Naive thymus-derived CD4-positive, alpha-beta T cell (primary cell): ENCODE measurements at regions not wholly inside any gene's neighbourhood (a gene's known extent, or its start where the extent isn't known, plus 50 kb on each side); places are given as distances from the start of the nearest gene placed in this dataset.

Source experiments
- ATAC-seq: fragments of 150-1000 bp; cut with Tn5 transposase; 2 replicates; pipeline ENCODE4 v1.10.0; 2021; ENCODE audit warnings: mild to moderate bottlenecking, moderate library complexity
- CTCF ChIA-PET: fragments of 350-600 bp; sonication (Branson Sonifier 250); formaldehyde crosslinking; loops from one replicate; lab custom pipeline; 2021; ENCODE audit warnings: antibody characterized with exemption; lab: Charles Lee
- POLR2A ChIA-PET: fragments of 350-600 bp; sonication (Branson Sonifier 250); formaldehyde crosslinking; loops from one replicate; lab custom pipeline; 2021; ENCODE audit warnings: antibody characterized with exemption, inconsistent platforms; lab: Charles Lee
- DNase-seq, 9 donors: peaks; one replicate each; pipeline versions ENCODE4 v3.0.0 to v3.0.0-alpha.2; 2020 to 2022; ENCODE audit warnings: mixed read lengths in 1 of 9
- H3K27ac ChIP-seq: one replicate; pipeline ENCODE4 v1.7.0; 2013; ENCODE audit warnings: mild to moderate bottlenecking, low read depth, low read length, moderate library complexity
- H3K27me3 ChIP-seq, 2 donors: one replicate each; pipeline ENCODE4 v1.7.0; 2013; ENCODE audit warnings: low read length in 2 of 2, mild to moderate bottlenecking in 2 of 2, moderate library complexity in 2 of 2; ENCODE audit not compliant: control insufficient read depth in 2 of 2, insufficient read depth in 2 of 2
- H3K36me3 ChIP-seq, 3 experiments: 1 replicate in 2 of 3; 2 replicates in 1 of 3; pipeline ENCODE4 v1.7.0; 2013; ENCODE audit warnings: low read length in 3 of 3, mild to moderate bottlenecking in 3 of 3, moderate library complexity in 1 of 3; ENCODE audit not compliant: insufficient read depth in 3 of 3, control insufficient read depth in 2 of 3
- H3K4me1 ChIP-seq, 2 donors: one replicate each; pipeline ENCODE4 v1.7.0; 2013; ENCODE audit warnings: low read length in 2 of 2, mild to moderate bottlenecking in 2 of 2, moderate library complexity in 1 of 2; ENCODE audit not compliant: control insufficient read depth in 2 of 2, insufficient read depth in 2 of 2
- H3K4me3 ChIP-seq: 2 replicates; pipeline ENCODE4 v1.7.0; 2013; ENCODE audit warnings: mild to moderate bottlenecking, low read length
- H3K9me3 ChIP-seq, 3 experiments: 1 replicate in 2 of 3; 2 replicates in 1 of 3; pipeline ENCODE4 v1.7.0; 2013; ENCODE audit warnings: low read length in 3 of 3; ENCODE audit not compliant: control insufficient read depth in 2 of 3
- H3K27ac Mint-ChIP-seq, 9 donors: one replicate each; pipeline ENCODE4 v1.8.0; 2020 to 2022; ENCODE audit warnings: mixed read lengths in 9 of 9, mild to moderate bottlenecking in 8 of 9, moderate library complexity in 5 of 9, inconsistent platforms in 2 of 9
- H3K27me3 Mint-ChIP-seq, 5 donors: one replicate each; pipeline ENCODE4 v1.8.0; 2021 to 2022; ENCODE audit warnings: mixed read lengths in 5 of 5, mild to moderate bottlenecking in 1 of 5
- H3K36me3 Mint-ChIP-seq, 5 donors: one replicate each; pipeline ENCODE4 v1.8.0; 2020 to 2022; ENCODE audit warnings: mixed read lengths in 5 of 5, mild to moderate bottlenecking in 3 of 5, inconsistent platforms in 1 of 5
- H3K4me1 Mint-ChIP-seq, 7 donors: one replicate each; pipeline ENCODE4 v1.8.0; 2020 to 2022; ENCODE audit warnings: mixed read lengths in 7 of 7, mild to moderate bottlenecking in 3 of 7, inconsistent platforms in 1 of 7
- H3K4me3 Mint-ChIP-seq, 10 donors: one replicate each; pipeline ENCODE4 v1.8.0; 2020 to 2022; ENCODE audit warnings: mild to moderate bottlenecking in 10 of 10, mixed read lengths in 10 of 10, moderate library complexity in 6 of 10, inconsistent platforms in 2 of 10
- H3K9me3 Mint-ChIP-seq, 11 donors: one replicate each; pipeline ENCODE4 v1.8.0; 2020 to 2022; ENCODE audit warnings: mixed read lengths in 11 of 11, mild to moderate bottlenecking in 4 of 11, inconsistent platforms in 1 of 11, moderate library complexity in 1 of 11
- intact Hi-C, 2 donors: fragments of 100-400 bp; cut with micrococcal nuclease; formaldehyde crosslinking; loops; one replicate each; pipeline ENCODE4 v1.15.1; 2023

DNA sequence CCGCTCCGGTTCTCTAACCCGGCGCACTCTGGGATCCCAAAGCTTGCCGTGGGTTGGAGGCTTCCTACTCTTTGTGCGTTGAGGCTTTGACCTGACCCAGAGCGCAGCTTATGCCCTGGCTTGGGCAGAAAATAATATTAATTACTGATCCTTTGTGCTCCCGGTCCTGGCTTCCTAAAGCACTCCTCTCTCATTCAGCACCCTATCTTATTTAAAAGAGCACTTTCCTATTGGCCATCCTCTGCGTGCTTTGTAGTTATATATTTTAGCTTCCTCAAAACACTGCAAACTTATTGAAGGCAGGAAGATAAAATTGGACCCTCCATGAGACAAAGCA is 466.0 kb downstream of the XPNPEP1 start:
- H3K4me1 Mint-ChIP-seq = no peaks in the 10 kb centered on the region
- Histone ChIP-seq H3K27me3 (no peaks in the 10 kb centered on the region), H3K4me1 (no peaks in the 10 kb centered on the region), H3K9me3 (peaks cover 0 to 5% (median 0%) of the 10 kb centered on the region in 3 experiments), H3K4me3 (no peak overlapping the region), H3K27ac (no peak overlapping the region), H3K36me3 (no peaks in the 10 kb centered on the region)
- no peak overlapping the region for H3K27ac Mint-ChIP-seq
- DNase-seq (no peak), ATAC-seq (no peak)
- CTCF ChIA-PET = no interaction called here
- no peak overlapping the region for H3K4me3 Mint-ChIP-seq
- intact Hi-C loops = no loop called here
- H3K36me3 Mint-ChIP-seq = peaks cover 0 to 8% (median 0%) of the 10 kb centered on the region in 5 donors
- POLR2A ChIA-PET = no interaction called here
- peaks cover 14 to 54% (median 37%) of the 10 kb centered on the region in 5 donors for H3K27me3 Mint-ChIP-seq
- peaks cover 0 to 31% (median 12%) of the 10 kb centered on the region in 11 donors for H3K9me3 Mint-ChIP-seq

GRCh38 chr10:109456566-109457301 is 466.6 kb downstream of the XPNPEP1 start:
- H3K36me3 Mint-ChIP-seq = peaks cover 0 to 8% (median 0%) of the 10 kb centered on the region in 5 donors
- H3K4me3 Mint-ChIP-seq = no peak overlapping the region
- Histone ChIP-seq H3K27ac (no peak overlapping the region), H3K4me1 (no peaks in the 10 kb centered on the region), H3K4me3 (no peak overlapping the region), H3K27me3 (no peaks in the 10 kb centered on the region), H3K36me3 (no peaks in the 10 kb centered on the region), H3K9me3 (peaks cover 0 to 5% (median 0%) of the 10 kb centered on the region in 3 experiments)
- intact Hi-C loops = no loop called here
- peaks cover 0 to 31% (median 11%) of the 10 kb centered on the region in 11 donors for H3K9me3 Mint-ChIP-seq
- CTCF ChIA-PET = no interaction called here
- no peak overlapping the region for H3K27ac Mint-ChIP-seq
- DNase-seq (no peak), ATAC-seq (no peak)
- POLR2A ChIA-PET = no interaction called here
- H3K27me3 Mint-ChIP-seq = peaks cover 14 to 54% (median 37%) of the 10 kb centered on the region in 5 donors
- H3K4me1 Mint-ChIP-seq = no peaks in the 10 kb centered on the region

- H3K4me3 ChIP-seq = no peak overlapping the region
- H3K27ac Mint-ChIP-seq = no peak overlapping the region
- no peaks in the 10 kb centered on the region for H3K4me1 Mint-ChIP-seq
- ChIA-PET CTCF (no interaction called here), POLR2A (no interaction called here)
- H3K4me3 Mint-ChIP-seq = no peak overlapping the region
- ATAC-seq (no peak), DNase-seq (no peak)
- intact Hi-C loops = no loop called here
- no peaks in the 10 kb centered on the region for H3K36me3 ChIP-seq
- no peaks in the 10 kb centered on the region for H3K4me1 ChIP-seq
- peaks cover 0 to 8% (median 0%) of the 10 kb centered on the region in 5 donors for H3K36me3 Mint-ChIP-seq
- peaks cover 14 to 40% (median 29%) of the 10 kb centered on the region in 5 donors for H3K27me3 Mint-ChIP-seq
- H3K9me3 Mint-ChIP-seq = peaks cover 0 to 22% (median 8%) of the 10 kb centered on the region in 11 donors
- no peak overlapping the region for H3K27ac ChIP-seq
- no peaks in the 10 kb centered on the region for H3K27me3 ChIP-seq
- H3K9me3 ChIP-seq = peaks cover 0 to 5% (median 0%) of the 10 kb centered on the region in 3 experiments
These were observed 468.6 kb downstream of the XPNPEP1 start for GRCh38 chr10:109454691-109455090.

- intact Hi-C loops = no loop called here
- ATAC-seq = no peak
These were observed 471.4 kb downstream of the XPNPEP1 start for GRCh38 chr10:109451879-109452278.

GRCh38 chr10:109450702-109451101 is 472.6 kb downstream of the XPNPEP1 start:
- Histone ChIP-seq H3K9me3 (no peaks in the 10 kb centered on the region), H3K36me3 (no peaks in the 10 kb centered on the region), H3K4me1 (no peaks in the 10 kb centered on the region), H3K27ac (no peak overlapping the region), H3K27me3 (no peaks in the 10 kb centered on the region), H3K4me3 (no peak overlapping the region)
- ATAC-seq = no peak
- Mint-ChIP-seq H3K27ac (no peak overlapping the region), H3K27me3 (peaks cover 0 to 16% (median 10%) of the 10 kb centered on the region in 5 donors), H3K4me1 (no peaks in the 10 kb centered on the region), H3K4me3 (no peak overlapping the region), H3K9me3 (peaks cover 0 to 11% (median 1%) of the 10 kb centered on the region in 11 donors), H3K36me3 (peaks cover 0 to 4% (median 0%) of the 10 kb centered on the region in 5 donors)
- ChIA-PET POLR2A (no interaction called here), CTCF (no interaction called here)
- intact Hi-C loops = no loop called here
- no peak for DNase-seq

More at GRCh38 chr10:109451879-109452278, 471.4 kb downstream of the XPNPEP1 start:
- DNase-seq = no peak
- Histone ChIP-seq H3K27ac (no peak overlapping the region), H3K4me3 (no peak overlapping the region), H3K27me3 (no peaks in the 10 kb centered on the region), H3K9me3 (no peaks in the 10 kb centered on the region), H3K36me3 (no peaks in the 10 kb centered on the region), H3K4me1 (no peaks in the 10 kb centered on the region)
- Mint-ChIP-seq H3K27ac (no peak overlapping the region), H3K4me3 (no peak overlapping the region), H3K27me3 (peaks cover 8 to 22% (median 16%) of the 10 kb centered on the region in 5 donors), H3K4me1 (no peaks in the 10 kb centered on the region), H3K9me3 (peaks cover 0 to 8% (median 1%) of the 10 kb centered on the region in 11 donors), H3K36me3 (peaks cover 0 to 8% (median 0%) of the 10 kb centered on the region in 5 donors)
- ChIA-PET POLR2A (no interaction called here), CTCF (no interaction called here)

- Mint-ChIP-seq H3K4me3 (no peak overlapping the region), H3K27me3 (peaks cover 0 to 4% (median 0%) of the 10 kb centered on the region in 5 donors), H3K4me1 (no peaks in the 10 kb centered on the region), H3K27ac (no peak overlapping the region), H3K9me3 (peaks cover 0 to 4% (median 0%) of the 10 kb centered on the region in 11 donors), H3K36me3 (no peaks in the 10 kb centered on the region)
- POLR2A ChIA-PET = no interaction called here
- H3K27ac ChIP-seq = no peak overlapping the region
- H3K27me3 ChIP-seq = no peaks in the 10 kb centered on the region
- H3K4me1 ChIP-seq = no peaks in the 10 kb centered on the region
- no peaks in the 10 kb centered on the region for H3K9me3 ChIP-seq
- ATAC-seq = no peak
- intact Hi-C loops = no loop called here
- CTCF ChIA-PET = no interaction called here
- H3K4me3 ChIP-seq = no peak overlapping the region
- H3K36me3 ChIP-seq = no peaks in the 10 kb centered on the region
- no peak for DNase-seq
These were observed 489.9 kb downstream of the XPNPEP1 start for GRCh38 chr10:109433434-109433833.

DNA sequence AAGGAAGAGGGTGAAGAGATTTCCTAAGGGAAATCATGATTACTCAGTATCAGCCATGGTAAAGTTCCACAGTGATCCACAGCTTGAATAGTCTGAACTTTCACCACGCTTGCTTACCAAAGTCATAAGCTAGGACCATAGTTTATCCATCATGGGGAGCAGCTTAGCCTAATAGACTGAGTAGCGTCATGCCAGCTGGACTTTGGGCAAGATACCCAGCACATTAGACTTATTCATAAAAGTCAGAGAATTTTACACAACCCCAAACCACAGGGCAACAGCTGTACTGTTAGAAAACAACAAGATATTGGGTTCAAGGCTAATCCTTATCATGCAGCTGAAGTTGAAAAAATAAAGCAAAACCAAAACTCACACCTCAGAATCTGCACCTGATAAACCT is 491.0 kb downstream of the XPNPEP1 start:
- H3K9me3 ChIP-seq = no peaks in the 10 kb centered on the region
- ChIA-PET POLR2A (no interaction called here), CTCF (no interaction called here)
- H3K4me3 Mint-ChIP-seq = no peak overlapping the region
- DNase-seq (no peak), ATAC-seq (no peak)
- H3K27me3 ChIP-seq = no peaks in the 10 kb centered on the region
- H3K27me3 Mint-ChIP-seq = peaks cover 0 to 4% (median 0%) of the 10 kb centered on the region in 5 donors
- H3K36me3 Mint-ChIP-seq = no peaks in the 10 kb centered on the region
- no peaks in the 10 kb centered on the region for H3K4me1 ChIP-seq
- intact Hi-C loops = no loop called here
- H3K4me1 Mint-ChIP-seq = no peaks in the 10 kb centered on the region
- H3K9me3 Mint-ChIP-seq = peaks cover 0 to 4% (median 0%) of the 10 kb centered on the region in 11 donors
- H3K36me3 ChIP-seq = no peaks in the 10 kb centered on the region
- no peak overlapping the region for H3K4me3 ChIP-seq
- no peak overlapping the region for H3K27ac Mint-ChIP-seq
- no peak overlapping the region for H3K27ac ChIP-seq
